NCI-H510A treated with DMSO at 0.1 percent for 48 hours (cell line): ENCODE measurements at regions not wholly inside any gene's neighbourhood (a gene's known extent, or its start where the extent isn't known, plus 50 kb on each side); places are given as distances from the start of the nearest gene placed in this dataset.
"Not testable (repeated sequence)": the region's sequence is repeated elsewhere in the genome, so short reads cannot be mapped to it uniquely, and the experiment has no call there.

ENCODE experiments used
- DNase-seq: peaks from one replicate; lab custom pipeline; 2025; lab: John Stamatoyannopoulos, UW

DNA sequence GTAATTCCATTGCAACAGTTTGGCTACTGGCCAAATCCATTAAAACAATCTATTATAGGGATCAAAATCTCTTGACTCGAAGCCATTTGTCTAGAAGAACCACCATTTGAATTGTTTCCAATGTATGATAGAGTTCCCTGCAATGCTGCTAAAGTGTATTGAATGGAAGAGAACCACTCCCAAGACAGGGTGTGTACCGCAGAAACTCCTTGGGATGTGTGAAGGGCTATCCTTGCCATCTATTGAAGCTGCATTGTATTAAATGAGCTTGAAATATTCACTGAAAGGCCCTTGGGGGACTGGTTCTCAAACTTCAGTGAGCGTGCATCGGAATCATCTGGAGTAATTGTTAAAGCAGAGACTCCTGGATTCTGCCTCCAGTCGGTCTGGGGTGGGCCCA, 260.4 kb upstream of the MEIS1 start:
- no peak for DNase-seq

DNA sequence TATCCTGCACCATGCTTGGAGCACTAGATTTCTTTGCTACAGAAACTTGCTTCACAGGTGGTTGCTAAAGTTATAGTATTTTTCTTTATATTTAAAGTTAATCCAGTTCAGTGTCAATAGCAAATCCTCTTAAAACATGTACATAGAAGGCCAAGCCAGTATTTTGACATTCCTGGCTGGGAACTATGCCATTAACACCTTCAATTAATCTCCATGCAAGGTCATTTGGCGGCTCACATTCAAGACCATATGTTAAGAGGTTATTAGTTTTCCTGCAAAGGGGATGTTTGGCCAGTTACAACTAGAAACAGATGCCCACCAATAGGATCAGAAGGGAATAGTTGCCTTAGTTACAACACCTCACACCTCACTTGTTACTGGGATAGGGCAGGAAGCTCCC, 261.3 kb upstream of the MEIS1 start:
- no peak for DNase-seq

DNA sequence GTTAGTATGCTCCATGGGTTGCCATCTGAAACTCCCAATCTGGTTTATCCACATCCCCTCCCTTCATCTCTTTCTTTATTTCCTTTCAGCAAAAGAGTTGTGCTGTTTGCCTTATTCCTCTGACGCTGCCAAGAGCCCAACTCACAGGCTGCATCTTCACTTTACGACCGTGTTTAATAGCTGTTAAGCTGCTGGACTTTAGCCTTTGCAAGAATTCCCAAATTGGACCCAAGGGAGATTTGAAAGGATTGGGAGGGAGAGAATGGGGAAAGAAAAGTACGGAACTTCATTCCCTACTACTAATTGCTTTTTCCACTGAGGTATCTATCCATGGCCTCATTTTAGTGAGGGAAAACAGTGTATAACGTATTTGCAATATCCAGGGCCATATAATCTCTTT, 263.4 kb upstream of the MEIS1 start:
- no peak for DNase-seq

DNA sequence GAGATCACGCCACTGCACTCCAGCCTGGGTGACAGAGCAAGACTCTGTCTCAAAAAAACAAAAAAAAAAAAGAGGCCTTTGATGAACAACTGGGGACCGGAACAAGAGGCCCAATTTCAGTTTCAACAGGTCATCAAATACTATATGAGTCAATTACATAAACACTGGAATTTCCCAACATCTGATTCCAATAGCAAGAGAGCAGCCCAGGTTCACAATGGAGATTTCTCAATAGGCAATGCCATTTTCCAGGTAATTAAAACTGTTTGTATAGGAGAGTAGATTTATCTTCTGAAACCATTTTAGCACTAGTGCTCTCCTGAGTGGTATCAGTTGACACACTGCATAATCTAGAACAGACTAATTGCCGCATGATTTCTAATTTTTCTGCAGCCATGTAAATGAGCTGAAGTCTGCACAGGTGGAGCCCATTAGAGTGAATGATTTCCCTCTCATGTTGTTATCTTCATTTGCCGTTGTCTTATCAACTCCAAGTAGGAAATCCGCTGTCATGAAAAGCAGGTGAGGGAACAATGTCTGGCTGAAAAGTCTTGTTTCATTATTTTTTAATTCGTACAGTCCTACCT, 264.1 kb upstream of the MEIS1 start:
- DNase-seq, result no peak

DNA sequence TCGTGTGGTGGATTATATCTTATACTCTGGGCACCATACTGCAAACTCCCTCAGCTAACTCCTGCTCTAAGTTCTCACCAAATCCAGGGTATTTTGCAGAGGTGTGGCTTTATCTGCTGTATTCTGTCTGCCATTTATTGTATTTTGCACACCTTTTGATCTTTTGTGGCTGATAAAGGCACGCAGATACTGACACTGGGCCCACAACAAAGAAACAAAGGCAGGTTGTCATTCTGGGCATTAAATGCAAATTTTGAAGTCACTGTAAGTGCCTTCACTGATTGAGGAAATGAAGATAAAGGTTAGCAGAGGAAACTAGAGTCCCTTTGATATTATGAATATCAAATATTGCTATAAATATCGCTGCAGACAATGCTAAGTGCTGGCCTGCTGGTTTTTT, 265.8 kb upstream of the MEIS1 start:
- DNase-seq, result no peak

DNA sequence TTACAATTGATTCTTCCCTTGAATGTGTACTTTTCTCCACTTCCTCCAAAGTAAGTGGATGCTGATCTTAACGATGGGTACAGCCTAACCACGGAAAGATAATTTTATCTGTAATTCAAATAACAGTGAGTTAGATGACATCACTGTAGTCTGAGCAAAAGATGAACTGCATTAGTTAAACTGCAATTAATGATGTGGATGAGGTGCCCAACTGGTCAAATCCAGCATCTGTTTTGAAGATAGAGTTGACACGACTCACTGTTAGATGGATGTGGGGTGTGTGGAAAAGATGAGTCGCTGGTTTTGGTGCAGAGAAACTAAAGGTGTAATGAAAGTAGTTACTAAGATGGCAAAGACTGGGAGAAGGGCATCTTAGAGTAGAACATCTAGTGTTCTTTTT, 270.5 kb upstream of the MEIS1 start:
- DNase-seq, result no peak

DNA sequence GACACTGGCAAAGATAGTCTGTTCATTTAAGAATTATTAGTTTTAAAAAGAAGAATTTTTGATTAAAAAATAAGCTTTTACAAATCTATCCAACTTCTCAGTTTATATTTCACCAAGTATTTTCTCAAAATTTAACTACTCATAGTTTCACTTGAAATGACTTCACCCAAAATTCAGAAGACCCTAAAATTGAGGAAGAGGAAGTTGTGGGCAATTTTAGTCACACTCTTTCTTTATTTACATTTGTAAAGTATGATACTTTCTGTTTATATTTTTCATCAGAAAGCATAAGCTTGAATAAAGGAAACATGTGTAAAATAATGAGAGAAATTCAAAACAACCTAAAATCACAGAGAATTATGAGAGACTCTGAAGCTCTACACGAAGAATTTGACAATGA, 278.8 kb upstream of the MEIS1 start:
- no peak for DNase-seq

DNA sequence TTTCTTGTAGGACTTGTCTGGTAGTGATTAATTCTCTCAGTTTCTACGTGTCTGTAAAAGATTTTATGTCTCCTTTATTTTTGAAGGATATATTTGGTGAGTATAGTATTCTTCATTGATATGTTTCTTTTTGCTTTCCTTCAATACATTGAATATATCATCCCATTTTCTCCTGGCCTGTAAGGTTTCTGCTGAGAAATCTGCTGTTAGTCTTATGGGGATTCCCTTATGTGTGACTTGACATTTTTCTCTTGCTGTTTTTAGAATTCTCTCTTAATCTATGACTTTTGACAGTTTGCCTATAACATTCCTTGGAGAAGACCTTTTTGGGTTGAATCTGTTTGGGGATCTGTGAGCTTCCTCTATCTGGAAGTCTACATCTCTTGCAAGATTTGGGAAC, 281.0 kb upstream of the MEIS1 start:
- no peak for DNase-seq

DNA sequence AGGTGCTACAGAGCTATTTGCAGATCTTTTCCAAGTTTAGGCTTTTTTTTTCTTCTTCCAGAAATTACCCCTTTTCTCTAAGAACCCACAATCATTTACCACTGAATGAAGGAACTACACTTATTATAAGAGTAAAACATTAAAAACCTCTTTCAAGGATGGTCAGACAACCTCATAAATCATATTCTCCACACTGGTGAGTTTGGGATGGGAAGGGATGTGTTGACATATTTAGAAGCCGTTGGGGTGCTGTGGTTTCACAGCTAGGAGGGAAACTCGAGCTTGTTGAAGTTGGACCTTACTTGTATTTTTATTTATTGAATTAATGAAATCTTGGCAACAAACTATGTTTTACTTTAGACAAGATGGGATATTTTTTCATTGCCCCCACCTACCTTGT, 289.4 kb upstream of the MEIS1 start:
- no peak for DNase-seq

DNA sequence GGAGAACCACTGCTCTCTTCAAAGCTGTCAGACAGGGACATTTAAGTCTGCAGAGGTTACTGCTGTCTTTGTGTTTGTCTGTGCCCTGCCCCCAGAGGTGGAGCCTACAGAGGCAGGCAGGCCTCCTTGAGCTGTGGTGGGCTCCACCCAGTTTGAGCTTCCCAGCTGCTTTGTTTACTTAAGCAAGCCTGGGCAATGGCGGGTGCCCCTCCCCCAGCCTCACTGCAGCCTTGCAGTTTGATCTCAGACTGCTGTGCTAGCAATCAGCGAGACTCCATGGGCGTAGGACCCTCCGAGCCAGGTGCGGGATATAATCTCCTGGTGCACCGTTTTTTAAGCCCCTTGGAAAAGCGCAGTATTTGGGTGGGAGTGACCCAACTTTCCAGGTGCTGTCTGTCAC, 290.6 kb upstream of the MEIS1 start:
- DNase-seq, result not testable (repeated sequence)

DNA sequence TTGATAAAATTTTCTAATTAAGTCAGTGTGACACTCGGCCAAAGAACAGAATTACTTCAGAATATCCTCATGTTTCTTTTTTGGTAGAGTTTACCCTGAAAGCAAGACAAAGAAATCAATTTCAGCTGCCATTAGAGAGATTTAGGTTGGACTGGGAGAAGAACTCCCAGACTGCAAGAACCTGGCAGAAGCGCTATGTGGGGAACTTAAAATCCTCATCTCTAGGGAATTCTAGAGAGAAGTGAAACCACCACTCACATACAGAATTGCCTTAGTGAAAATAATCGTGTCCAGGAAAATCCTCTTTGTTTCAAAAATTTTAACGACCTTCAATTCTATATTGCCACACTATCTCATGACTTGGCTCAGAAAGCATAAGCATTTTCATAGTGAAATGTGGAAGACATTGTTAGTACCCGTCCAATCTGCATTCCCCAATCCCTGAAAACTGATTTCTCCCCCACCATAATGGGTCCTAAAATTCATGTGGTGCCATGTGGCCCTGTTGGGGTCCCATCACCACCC, 297.3 kb upstream of the MEIS1 start:
- DNase-seq, result no peak

DNA sequence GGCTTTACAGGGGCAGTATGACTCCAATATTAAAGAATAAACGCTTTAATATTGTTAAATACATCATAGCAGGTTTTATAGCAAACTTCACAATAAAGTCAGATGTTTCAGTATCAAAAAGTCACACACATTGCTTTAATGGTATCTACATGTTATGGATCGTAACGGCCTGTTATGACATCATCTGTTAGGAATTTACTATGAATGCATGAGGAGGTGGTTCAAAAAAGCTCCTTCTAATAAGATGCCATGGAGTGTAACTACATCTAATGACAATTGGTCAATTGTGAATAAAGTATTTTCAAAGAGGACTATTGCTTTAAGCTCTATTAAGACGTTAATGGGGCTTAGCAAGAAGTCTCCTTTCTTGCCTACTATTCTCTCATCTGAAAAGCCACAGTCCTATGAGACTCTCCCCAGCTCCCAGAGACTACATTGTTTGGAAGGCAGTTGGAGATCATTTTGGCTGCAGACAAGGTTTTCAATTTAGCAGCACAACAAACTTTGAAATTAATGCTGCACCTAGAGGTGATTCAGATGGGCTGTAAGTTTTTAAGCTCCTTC, 300.7 kb upstream of the MEIS1 start:
- no peak for DNase-seq

DNA sequence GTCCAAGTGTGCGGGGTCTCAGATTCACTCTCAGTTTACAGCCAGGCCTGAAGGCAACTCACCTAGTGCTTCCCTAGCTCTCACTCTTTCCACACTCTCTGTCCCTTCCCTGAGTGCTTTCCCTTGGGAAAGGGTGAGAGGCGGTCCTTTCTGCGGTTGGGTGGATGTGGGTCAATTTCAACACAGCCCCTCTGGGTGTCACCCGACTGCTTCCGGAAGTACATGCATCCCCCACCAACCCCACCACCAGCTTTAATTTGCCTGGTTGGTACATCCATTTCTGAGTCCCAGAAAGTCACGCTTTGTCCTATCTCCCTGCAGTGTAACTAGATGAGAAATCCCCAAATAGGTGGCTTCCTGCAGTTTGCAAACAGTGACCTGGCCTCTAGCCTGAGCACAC, 307.3 kb upstream of the MEIS1 start:
- DNase-seq, result no peak

DNA sequence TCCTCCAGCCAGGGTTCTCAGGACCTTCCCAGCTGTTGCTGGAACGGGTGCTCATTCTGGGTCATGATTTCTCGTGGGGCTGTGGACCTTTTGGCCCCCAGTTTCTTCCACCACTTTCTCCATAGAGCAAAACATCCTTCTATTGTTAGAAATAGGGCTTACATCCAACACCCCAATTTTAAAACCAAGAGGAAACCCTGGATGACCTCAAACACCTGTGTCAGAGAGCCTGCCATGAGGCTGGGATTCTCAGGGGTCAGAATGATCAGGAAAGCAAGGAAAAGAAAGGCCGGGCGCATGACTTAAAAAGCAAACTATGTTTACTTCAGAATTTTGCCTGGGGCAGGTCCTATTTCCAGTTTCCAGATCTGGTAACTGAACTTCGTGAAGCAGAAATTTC, 307.9 kb upstream of the MEIS1 start:
- no peak for DNase-seq

DNA sequence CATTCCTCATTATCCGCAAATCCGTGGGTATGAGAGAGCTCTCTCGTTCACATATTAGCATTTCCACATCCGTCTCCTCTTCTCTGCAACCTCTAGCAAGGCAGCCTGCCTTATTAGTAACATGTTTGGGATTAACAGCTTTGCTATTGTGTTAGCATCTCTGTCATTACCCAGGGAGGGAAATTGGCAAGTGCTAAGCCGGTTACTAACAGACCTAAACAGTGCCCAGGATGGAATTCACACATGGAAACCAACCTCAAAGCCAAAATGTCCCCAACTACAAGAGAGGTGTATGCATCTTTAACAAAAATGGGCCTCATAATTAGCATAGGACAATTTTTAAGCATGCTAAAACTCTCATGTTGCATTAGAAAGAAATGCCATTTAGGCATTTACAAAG, 309.0 kb upstream of the MEIS1 start:
- no peak for DNase-seq

DNA sequence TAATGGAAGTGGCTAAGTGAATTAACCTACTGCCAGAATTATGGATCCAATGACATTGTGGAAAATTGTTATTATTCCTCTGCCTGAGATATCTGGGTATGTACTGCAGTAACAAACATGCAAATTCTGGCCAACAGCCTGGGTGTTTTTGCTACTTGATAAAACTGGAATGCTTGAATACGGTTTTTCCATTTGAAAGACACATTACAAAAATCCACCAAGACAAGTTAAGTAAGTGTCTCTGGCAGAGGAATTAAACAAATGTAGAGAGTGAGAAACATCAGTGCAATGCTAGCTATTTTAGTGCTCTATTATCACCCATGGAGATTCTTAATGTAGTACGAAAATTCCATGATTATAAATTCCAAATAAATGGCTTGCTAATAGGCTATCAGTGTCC, 312.4 kb upstream of the MEIS1 start:
- no peak for DNase-seq

DNA sequence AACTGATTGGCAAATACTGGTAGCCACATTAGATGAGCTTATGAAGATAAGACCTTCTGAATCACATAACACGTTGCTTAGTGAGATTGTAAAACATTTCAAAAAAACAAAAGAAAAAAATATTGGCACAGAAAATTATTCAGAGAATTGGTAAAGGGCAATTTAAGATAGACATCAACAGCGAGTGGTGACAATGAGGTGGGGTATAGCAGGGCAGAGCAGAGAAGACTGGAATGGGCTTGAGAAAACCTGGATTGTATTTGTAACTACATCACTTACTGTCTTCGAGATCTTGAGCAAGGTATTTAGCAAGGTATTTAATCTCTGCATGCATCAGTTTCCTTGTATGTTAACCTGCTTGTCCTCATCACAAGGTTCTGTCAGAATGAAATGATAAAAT, 313.0 kb upstream of the MEIS1 start:
- DNase-seq, result no peak

DNA sequence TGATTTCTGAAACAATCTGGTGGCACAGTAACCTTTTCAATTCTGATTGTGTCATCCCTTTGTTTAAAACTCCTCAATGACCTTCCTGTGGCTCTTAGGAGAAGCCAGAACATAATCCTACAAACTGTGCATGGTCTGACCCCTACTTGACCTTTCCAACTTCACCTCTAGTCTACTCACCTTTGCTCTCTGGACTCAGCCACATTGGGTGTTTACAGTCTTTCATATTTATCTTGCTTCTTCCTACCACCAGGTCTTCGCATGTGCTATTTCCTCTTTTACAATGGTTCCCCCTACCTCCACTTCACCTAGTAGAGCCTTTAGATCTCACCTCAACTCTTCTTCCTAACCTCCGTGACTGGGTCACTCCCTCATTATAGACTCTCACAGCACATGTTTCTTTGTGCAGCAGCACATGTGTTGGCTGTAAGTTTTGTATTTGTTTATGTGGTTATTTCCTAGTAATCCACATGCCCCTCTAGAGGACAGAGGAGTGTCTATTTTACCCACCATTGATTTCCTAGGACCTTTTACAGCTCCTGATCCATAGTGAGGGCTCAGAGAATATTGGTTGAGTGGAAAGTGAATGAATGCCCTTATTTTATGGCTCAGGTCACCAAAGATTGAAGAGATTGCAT, 320.8 kb upstream of the MEIS1 start:
- DNase-seq, result no peak

DNA sequence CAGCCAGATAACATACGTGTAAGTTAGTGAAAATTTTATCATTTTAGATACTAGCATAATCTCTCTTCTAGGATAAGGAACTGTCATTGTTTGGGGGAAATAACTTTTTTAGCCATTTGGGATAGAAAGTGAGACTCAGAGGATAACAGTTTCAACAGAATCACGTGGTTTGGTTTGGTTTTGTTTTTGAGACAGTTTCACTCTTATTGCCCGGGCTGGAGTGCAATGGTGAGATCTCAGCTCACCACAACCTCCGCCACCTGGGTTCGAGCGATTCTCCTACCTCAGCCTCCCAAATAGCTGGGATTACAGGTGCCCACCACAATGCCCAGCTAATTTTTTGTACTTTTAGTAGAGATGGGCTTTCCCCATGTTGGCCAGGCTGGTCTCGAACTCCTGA, 323.2 kb upstream of the MEIS1 start:
- DNase-seq, result no peak

DNA sequence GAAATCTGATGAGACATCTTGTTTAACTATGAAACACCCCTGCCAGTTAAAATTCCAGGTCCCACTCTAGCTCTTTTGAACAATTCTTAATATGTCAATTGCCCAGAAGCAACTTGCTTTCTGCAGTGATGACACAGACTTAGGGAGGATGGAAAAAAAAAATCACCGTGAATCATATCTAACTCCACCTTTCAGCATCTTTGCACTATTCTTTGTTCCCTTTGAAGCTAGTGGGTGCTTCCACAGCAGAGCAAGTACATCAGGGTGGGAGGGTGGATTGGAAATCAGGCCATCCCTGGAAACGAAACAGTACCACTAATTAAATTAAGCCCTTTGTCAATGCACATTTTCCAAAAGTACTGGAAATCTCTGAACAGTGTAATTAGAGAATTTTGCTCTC, 324.3 kb upstream of the MEIS1 start:
- no peak for DNase-seq

DNA sequence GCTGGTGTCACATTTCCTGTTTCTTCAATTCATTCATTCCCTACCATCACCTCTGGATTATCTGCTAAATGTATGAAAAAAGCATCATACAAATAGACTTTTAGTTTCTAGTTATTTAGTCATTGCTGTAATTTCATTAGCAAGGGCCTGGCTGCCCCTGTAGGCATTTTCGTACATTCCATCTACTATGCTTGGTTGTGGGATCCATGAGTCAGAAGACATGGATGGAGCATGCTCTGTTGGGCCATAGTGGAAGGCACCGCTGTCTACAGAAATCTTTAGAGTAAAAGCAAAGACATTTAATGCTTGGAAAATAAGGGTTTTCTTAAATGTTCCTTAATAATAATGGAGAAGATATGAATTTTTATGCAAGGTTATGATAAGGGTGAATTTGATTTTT, 324.8 kb upstream of the MEIS1 start:
- DNase-seq, result no peak

DNA sequence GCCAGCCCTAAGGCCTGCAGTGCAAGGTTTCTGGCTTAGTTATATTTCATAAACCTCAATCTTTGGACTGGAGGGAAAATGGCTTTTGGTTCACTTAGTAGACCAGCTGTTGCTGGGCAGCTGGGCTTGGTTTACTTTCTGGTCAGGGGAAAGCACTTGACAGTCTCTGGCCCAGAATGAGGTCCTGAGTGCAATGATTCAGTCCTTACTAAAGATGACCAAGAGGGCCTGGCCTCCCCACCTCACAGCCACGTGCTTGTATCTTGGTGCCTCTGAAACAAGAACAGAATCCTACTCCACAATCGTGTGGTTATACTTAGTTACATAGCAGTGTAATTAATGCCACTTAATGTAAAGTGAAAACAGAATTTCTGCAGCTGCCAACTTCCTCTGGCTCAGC, 325.5 kb upstream of the MEIS1 start:
- DNase-seq, result no peak

DNA sequence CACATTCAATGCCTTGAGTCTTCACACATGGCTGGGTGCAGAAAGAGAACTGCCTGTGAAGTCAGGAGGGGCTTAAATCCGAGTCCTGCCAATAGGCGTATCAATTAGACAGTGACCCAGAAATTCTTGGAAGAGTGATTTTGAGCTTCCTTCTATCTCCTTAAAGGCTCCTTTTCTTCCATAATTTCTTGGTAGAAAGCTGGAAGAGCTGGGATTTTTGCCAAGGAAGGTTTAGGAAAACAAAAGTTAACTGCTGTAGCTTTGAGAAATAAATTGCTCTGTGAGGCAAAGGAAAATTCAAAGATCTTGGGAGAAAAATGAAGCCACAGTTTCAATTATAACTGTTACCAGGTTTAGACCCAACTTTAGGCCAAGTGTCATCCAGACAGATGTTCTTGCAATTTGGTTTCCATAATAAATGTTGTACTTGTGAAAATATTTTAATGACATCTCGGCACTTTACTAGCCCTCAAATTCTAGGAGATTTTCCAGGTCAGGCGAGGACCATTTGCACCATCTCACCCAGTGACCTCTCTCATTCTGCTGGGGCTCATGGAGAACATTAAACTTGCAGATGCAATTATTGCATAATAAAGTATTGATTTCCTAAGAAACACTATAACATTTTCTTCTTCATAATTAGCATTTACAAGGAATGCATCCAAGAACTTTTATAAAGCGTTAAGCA, 329.7 kb upstream of the MEIS1 start:
- DNase-seq, result no peak
